HuH-7 (cell line): ENCODE measurements at regions not wholly inside any gene's neighbourhood (a gene's known extent, or its start where the extent isn't known, plus 50 kb on each side); places are given as distances from the start of the nearest gene placed in this dataset.
"Not testable (repeated sequence)": the region's sequence is repeated elsewhere in the genome, so short reads cannot be mapped to it uniquely, and the experiment has no call there.

Source experiments
- DNase-seq: peaks from one replicate; pipeline ENCODE4 v3.0.0; 2011; ENCODE audit warnings: low spot score

- no peak for DNase-seq
Measured at GRCh38 chr2:52542297-52542696, 1225.3 kb upstream of the CHAC2 start.

GRCh38 chr2:52539026-52539970 lies 1228.3 kb upstream of the CHAC2 start:
- no peak for DNase-seq

GRCh38 chr2:52537588-52537987 lies 1230.0 kb upstream of the CHAC2 start:
- DNase-seq = no peak

- no peak for DNase-seq
Measured at GRCh38 chr2:52536929-52537460, 1230.6 kb upstream of the CHAC2 start.

- DNase-seq = no peak
Measured at GRCh38 chr2:52532956-52533355, 1234.6 kb upstream of the CHAC2 start.

- no peak for DNase-seq
Measured at GRCh38 chr2:52526735-52527134, 1240.9 kb upstream of the CHAC2 start.

GRCh38 chr2:52520644-52521043 lies 1247.0 kb upstream of the CHAC2 start:
- DNase-seq = no peak

- no peak for DNase-seq
Measured at GRCh38 chr2:52518678-52519077, 1248.9 kb upstream of the CHAC2 start.

GRCh38 chr2:52512760-52513159 lies 1254.8 kb upstream of the CHAC2 start:
- DNase-seq = no peak

GRCh38 chr2:52510432-52510831 lies 1257.2 kb upstream of the CHAC2 start:
- DNase-seq = no peak

- DNase-seq = no peak
Measured at GRCh38 chr2:52502476-52502860, 1265.1 kb upstream of the CHAC2 start.

- no peak for DNase-seq
Measured at GRCh38 chr2:52501715-52502475, 1265.7 kb upstream of the CHAC2 start.

GRCh38 chr2:52500561-52500960 lies 1267.0 kb upstream of the CHAC2 start:
- DNase-seq = no peak

GRCh38 chr2:52498077-52498750 lies 1269.4 kb upstream of the CHAC2 start:
- no peak for DNase-seq

- no peak for DNase-seq
Measured at GRCh38 chr2:52495816-52496215, 1271.8 kb upstream of the CHAC2 start.

GRCh38 chr2:52477166-52477565 lies 1290.4 kb upstream of the CHAC2 start:
- no peak for DNase-seq

GRCh38 chr2:52475590-52475989 lies 1292.0 kb upstream of the CHAC2 start:
- DNase-seq = no peak

GRCh38 chr2:52474091-52474490 lies 1293.5 kb upstream of the CHAC2 start:
- no peak for DNase-seq

GRCh38 chr2:52473526-52473925 lies 1294.1 kb upstream of the CHAC2 start:
- no peak for DNase-seq

GRCh38 chr2:52470457-52470856 lies 1297.1 kb upstream of the CHAC2 start:
- not testable (repeated sequence) for DNase-seq

- no peak for DNase-seq
Measured at GRCh38 chr2:52467189-52467588, 1300.4 kb upstream of the CHAC2 start.

- no peak for DNase-seq
Measured at GRCh38 chr2:52465287-52465686, 1302.3 kb upstream of the CHAC2 start.
